SK-N-SH treated with all-trans-retinoic acid at 6 μM for 48 hours (cell line): ENCODE measurements at regions not wholly inside any gene's neighbourhood (a gene's known extent, or its start where the extent isn't known, plus 50 kb on each side); places are given as distances from the start of the nearest gene placed in this dataset.

ENCODE experiments used
- ATAC-seq: fragments of 200-7000 bp; cut with Tn5 transposase; 3 replicates; pipeline ENCODE4 v1.9.1; 2020; ENCODE audit warnings: mild to moderate bottlenecking, moderate library complexity
- ARNTL ChIP-seq: fragments of 450-650 bp; formaldehyde crosslinking; IDR thresholded peaks from 2 replicates; pipeline ENCODE4 v1.5.0; 2020; ENCODE audit warnings: low read depth, mild to moderate bottlenecking, moderate library complexity, borderline replicate concordance
- BACH2 ChIP-seq: fragments of 250-450 bp; sonication (Bioruptor Pico); IDR thresholded peaks from 2 replicates; pipeline ENCODE4 v1.9.0; 2021; ENCODE audit warnings: mild to moderate bottlenecking, borderline replicate concordance
- CSDC2 ChIP-seq: fragments of 250-450 bp; sonication (Bioruptor Pico); IDR thresholded peaks from 2 replicates; pipeline ENCODE4 v1.5.0; 2020; ENCODE audit warnings: mild to moderate bottlenecking, moderate library complexity
- ESRRG ChIP-seq: fragments of 250-450 bp; sonication (Bioruptor Pico); IDR thresholded peaks from 2 replicates; pipeline ENCODE4 v1.6.1; 2021; ENCODE audit warnings: mild to moderate bottlenecking
- ISL1 ChIP-seq: fragments of 250-450 bp; sonication (Bioruptor Pico); IDR thresholded peaks from 2 replicates; pipeline ENCODE4 v2.1.2; 2022; ENCODE audit warnings: mild to moderate bottlenecking, moderate library complexity
- OSR1 ChIP-seq: fragments of 250-450 bp; sonication (Bioruptor Pico); IDR thresholded peaks from 2 replicates; pipeline ENCODE4 v1.8.0; 2022; ENCODE audit warnings: moderate library complexity, mild to moderate bottlenecking, inconsistent platforms
- PATZ1 ChIP-seq: fragments of 250-450 bp; sonication (Bioruptor Pico); IDR thresholded peaks from 2 replicates; pipeline ENCODE4 v1.8.0; 2020; ENCODE audit warnings: mild to moderate bottlenecking, moderate library complexity, borderline replicate concordance
- RARB ChIP-seq: fragments of 250-450 bp; sonication (Bioruptor Pico); IDR thresholded peaks from 2 replicates; pipeline ENCODE4 v1.8.0; 2021; ENCODE audit warnings: mild to moderate bottlenecking, moderate library complexity
- SNAI2 ChIP-seq: fragments of 250-450 bp; sonication (Bioruptor Pico); IDR thresholded peaks from 2 replicates; pipeline ENCODE4 v1.5.0; 2020; ENCODE audit warnings: mild to moderate bottlenecking, moderate library complexity
- TCF4 ChIP-seq: fragments of 250-450 bp; sonication (Bioruptor Pico); IDR thresholded peaks from 2 replicates; pipeline ENCODE4 v1.8.0; 2021; ENCODE audit warnings: mild to moderate bottlenecking, moderate library complexity, borderline replicate concordance
- TOX ChIP-seq: fragments of 250-450 bp; sonication (Bioruptor Pico); IDR thresholded peaks from 2 replicates; pipeline ENCODE4 v1.8.0; 2021; ENCODE audit warnings: mild to moderate bottlenecking, moderate library complexity, borderline replicate concordance
- ZC3H10 ChIP-seq: fragments of 250-450 bp; sonication (Bioruptor Pico); IDR thresholded peaks from 2 replicates; pipeline ENCODE4 v1.5.1; 2021; ENCODE audit warnings: mild to moderate bottlenecking, moderate library complexity
- ZFP3 ChIP-seq: fragments of 250-450 bp; sonication (Bioruptor Pico); IDR thresholded peaks from 2 replicates; pipeline ENCODE4 v1.5.0; 2020; ENCODE audit warnings: mild to moderate bottlenecking, moderate library complexity
- ZFP30 ChIP-seq: fragments of 450-650 bp; formaldehyde crosslinking; IDR thresholded peaks from 2 replicates; pipeline ENCODE4 v1.5.0; 2022; ENCODE audit warnings: mild to moderate bottlenecking, moderate library complexity
- ZNF565 ChIP-seq: fragments of 450-650 bp; formaldehyde crosslinking; conservative IDR thresholded peaks from 2 replicates; pipeline ENCODE4 v1.5.0; 2020; ENCODE audit warnings: low read depth, mild to moderate bottlenecking, moderate library complexity
- ZNF70 ChIP-seq: fragments of 450-650 bp; formaldehyde crosslinking; IDR thresholded peaks from 2 replicates; pipeline ENCODE4 v1.5.0; 2020; ENCODE audit warnings: mild to moderate bottlenecking, moderate library complexity
- ZNF8 ChIP-seq: fragments of 450-650 bp; formaldehyde crosslinking; IDR thresholded peaks from 2 replicates; pipeline ENCODE4 v1.5.0; 2020; ENCODE audit warnings: mild to moderate bottlenecking, moderate library complexity
- TF ChIP-seq, protein P1 (sequence below): fragments of 250-450 bp; sonication (Bioruptor Pico); IDR thresholded peaks from 2 replicates; pipeline ENCODE4 v1.5.0; 2020; ENCODE audit warnings: mild to moderate bottlenecking, moderate library complexity
- TF ChIP-seq, protein P2 (sequence below): fragments of 250-450 bp; sonication (Bioruptor Pico); IDR thresholded peaks from 2 replicates; pipeline ENCODE4 v1.8.0; 2021; ENCODE audit warnings: low read depth, mild to moderate bottlenecking, moderate library complexity, borderline replicate concordance
- TF ChIP-seq, protein P3 (sequence below): fragments of 250-450 bp; sonication (Bioruptor Pico); IDR thresholded peaks from 2 replicates; pipeline ENCODE4 v1.5.1; 2021; ENCODE audit warnings: mild to moderate bottlenecking, moderate library complexity

GRCh38 chr10:131022369-131022768, 289.2 kb downstream of the TCERG1L start (continued):
- TF ChIP-seq, protein P1, sequence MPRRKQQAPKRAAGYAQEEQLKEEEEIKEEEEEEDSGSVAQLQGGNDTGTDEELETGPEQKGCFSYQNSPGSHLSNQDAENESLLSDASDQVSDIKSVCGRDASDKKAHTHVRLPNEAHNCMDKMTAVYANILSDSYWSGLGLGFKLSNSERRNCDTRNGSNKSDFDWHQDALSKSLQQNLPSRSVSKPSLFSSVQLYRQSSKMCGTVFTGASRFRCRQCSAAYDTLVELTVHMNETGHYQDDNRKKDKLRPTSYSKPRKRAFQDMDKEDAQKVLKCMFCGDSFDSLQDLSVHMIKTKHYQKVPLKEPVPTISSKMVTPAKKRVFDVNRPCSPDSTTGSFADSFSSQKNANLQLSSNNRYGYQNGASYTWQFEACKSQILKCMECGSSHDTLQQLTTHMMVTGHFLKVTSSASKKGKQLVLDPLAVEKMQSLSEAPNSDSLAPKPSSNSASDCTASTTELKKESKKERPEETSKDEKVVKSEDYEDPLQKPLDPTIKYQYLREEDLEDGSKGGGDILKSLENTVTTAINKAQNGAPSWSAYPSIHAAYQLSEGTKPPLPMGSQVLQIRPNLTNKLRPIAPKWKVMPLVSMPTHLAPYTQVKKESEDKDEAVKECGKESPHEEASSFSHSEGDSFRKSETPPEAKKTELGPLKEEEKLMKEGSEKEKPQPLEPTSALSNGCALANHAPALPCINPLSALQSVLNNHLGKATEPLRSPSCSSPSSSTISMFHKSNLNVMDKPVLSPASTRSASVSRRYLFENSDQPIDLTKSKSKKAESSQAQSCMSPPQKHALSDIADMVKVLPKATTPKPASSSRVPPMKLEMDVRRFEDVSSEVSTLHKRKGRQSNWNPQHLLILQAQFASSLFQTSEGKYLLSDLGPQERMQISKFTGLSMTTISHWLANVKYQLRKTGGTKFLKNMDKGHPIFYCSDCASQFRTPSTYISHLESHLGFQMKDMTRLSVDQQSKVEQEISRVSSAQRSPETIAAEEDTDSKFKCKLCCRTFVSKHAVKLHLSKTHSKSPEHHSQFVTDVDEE (CRISPR knock-in tag), result no peak

DNA sequence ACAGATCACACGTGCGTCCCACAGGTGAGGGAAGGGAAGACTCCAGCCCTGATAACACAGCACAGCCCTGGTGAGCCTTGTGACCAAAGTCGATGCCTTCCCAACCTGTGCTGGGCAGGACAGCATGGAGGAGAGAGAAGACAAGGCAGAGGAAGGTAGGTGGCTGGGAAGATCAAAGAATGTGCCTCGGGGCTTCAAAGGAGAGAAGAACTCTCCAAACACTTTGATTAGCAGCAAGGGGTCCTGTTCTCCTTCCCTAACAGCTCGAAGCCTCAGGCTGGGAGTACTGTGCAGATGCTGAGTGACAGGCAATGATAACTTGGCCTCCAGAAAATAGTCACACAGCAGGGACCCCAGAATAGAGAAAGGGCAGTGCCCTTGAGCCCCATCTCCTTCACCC, 288.5 kb downstream of the TCERG1L start:
- ATAC-seq, result no peak
- TF ChIP-seq ISL1 (CRISPR knock-in tag) (no peak), ZC3H10 (CRISPR knock-in tag) (no peak)

DNA sequence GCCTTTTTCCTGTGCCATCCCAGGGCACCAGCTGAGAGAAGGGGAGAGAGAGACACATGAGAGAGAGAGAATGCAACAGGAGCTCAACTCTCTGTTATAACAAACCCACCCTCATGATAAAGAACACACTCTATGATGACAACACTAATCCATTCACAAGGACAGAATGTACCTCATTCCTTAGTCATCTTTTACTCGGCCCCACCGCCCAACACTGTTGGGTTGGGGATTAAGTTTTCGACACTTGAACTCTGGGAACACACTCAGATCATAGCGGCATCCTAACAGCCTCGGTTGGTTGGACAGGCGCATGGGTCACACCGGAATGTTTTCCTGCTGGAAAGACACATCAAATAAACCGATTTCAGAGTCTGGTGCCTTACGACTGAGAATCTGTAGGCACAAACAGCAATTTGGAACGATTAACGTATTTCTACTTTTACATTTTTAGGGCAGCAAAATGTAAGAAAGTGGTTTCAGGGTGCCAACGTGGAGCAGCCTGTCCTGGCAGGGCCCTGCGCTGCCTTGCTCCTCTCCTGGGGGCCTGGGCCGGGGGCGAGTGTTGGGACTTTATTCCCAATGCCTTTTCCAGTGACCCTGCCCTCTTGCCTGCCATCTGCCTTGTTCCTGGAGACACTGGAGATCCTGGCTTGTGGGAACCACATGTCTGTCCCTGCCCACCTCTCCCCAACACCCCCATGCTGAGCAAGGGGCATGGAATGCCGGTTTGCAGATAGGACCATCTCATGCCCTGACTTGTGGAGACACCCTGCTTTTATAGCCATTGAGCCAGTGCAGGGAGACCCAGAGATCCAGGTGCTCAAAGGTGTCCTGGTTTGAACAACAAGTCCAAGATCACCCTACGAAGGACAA, 287.0 kb downstream of the TCERG1L start:
- TF ChIP-seq PATZ1 (no peak), ZNF565 (CRISPR knock-in tag) (no peak), RARB (CRISPR knock-in tag) (no peak), SNAI2 (no peak), ARNTL (CRISPR knock-in tag) (no peak), TOX (CRISPR knock-in tag) (no peak)
- no peak for ATAC-seq

- TF ChIP-seq SNAI2 (no peak), PATZ1 (no peak), RARB (CRISPR knock-in tag) (no peak), CSDC2 (no peak), ARNTL (CRISPR knock-in tag) (no peak), ZC3H10 (CRISPR knock-in tag) (no peak), ISL1 (CRISPR knock-in tag) (no peak), TCF4 (CRISPR knock-in tag) (no peak), ZNF8 (no peak), ZFP3 (CRISPR knock-in tag) (no peak), ZNF70 (CRISPR knock-in tag) (no peak), ESRRG (no peak), OSR1 (CRISPR knock-in tag) (no peak), BACH2 (no peak), ZFP30 (CRISPR knock-in tag) (no peak)
- TF ChIP-seq, protein P2, sequence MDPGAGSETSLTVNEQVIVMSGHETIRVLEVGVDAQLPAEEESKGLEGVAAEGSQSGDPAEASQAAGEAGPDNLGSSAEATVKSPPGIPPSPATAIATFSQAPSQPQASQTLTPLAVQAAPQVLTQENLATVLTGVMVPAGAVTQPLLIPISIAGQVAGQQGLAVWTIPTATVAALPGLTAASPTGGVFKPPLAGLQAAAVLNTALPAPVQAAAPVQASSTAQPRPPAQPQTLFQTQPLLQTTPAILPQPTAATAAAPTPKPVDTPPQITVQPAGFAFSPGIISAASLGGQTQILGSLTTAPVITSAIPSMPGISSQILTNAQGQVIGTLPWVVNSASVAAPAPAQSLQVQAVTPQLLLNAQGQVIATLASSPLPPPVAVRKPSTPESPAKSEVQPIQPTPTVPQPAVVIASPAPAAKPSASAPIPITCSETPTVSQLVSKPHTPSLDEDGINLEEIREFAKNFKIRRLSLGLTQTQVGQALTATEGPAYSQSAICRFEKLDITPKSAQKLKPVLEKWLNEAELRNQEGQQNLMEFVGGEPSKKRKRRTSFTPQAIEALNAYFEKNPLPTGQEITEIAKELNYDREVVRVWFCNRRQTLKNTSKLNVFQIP (CRISPR knock-in tag), result no peak
- TF ChIP-seq, protein P3, sequence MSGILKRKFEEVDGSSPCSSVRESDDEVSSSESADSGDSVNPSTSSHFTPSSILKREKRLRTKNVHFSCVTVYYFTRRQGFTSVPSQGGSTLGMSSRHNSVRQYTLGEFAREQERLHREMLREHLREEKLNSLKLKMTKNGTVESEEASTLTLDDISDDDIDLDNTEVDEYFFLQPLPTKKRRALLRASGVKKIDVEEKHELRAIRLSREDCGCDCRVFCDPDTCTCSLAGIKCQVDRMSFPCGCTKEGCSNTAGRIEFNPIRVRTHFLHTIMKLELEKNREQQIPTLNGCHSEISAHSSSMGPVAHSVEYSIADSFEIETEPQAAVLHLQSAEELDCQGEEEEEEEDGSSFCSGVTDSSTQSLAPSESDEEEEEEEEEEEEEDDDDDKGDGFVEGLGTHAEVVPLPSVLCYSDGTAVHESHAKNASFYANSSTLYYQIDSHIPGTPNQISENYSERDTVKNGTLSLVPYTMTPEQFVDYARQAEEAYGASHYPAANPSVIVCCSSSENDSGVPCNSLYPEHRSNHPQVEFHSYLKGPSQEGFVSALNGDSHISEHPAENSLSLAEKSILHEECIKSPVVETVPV (CRISPR knock-in tag), result no peak
- TF ChIP-seq, protein P1 (CRISPR knock-in tag), result no peak
- ATAC-seq, result no peak
These were observed 286.2 kb downstream of the TCERG1L start for GRCh38 chr10:131025333-131025732.
